Neural cell (in vitro differentiated cells): ENCODE measurements at regions not wholly inside any gene's neighbourhood (a gene's known extent, or its start where the extent isn't known, plus 50 kb on each side); places are given as distances from the start of the nearest gene placed in this dataset.

Source experiments
- H2AFZ ChIP-seq: fragments of 200-600, 300-800 bp; sonication (generic), shearing (Covaris generic); 2 replicates; pipeline ENCODE4 v1.6.0; 2014; ENCODE audit warnings: low read depth, mild to moderate bottlenecking, antibody characterized with exemption, low read length, moderate library complexity
- H3F3A ChIP-seq: fragments of 200-600 bp; shearing (Covaris generic); 2 replicates; pipeline ENCODE4 v1.6.1; 2016; ENCODE audit warnings: mild to moderate bottlenecking, moderate library complexity, mixed read lengths, antibody characterized with exemption, low read length; ENCODE audit not compliant: insufficient read depth, poor library complexity, severe bottlenecking
- H3K27ac ChIP-seq: fragments of 200-600, 300-800 bp; sonication (generic), shearing (Covaris generic); 2 replicates; pipeline ENCODE4 v1.5.1; 2014; ENCODE audit warnings: mild to moderate bottlenecking, low read length, moderate library complexity
- H3K27me3 ChIP-seq: fragments of 300-800, 200-600 bp; sonication (generic), shearing (Covaris generic); 2 replicates; pipeline ENCODE4 v1.6.0; 2014; ENCODE audit warnings: mild to moderate bottlenecking, low read depth, low read length, moderate library complexity; ENCODE audit not compliant: insufficient read depth
- H3K36me3 ChIP-seq: fragments of 300-800, 200-600 bp; sonication (generic), shearing (Covaris generic); 2 replicates; pipeline ENCODE4 v1.5.1; 2014; ENCODE audit warnings: mild to moderate bottlenecking, antibody characterized with exemption, low read length, moderate library complexity; ENCODE audit not compliant: insufficient read depth
- H3K4me2 ChIP-seq: fragments of 300-800, 200-600 bp; sonication (generic), shearing (Covaris generic); 2 replicates; pipeline ENCODE4 v1.6.0; 2014; ENCODE audit warnings: mild to moderate bottlenecking, low read length
- H3K4me3 ChIP-seq: fragments of 300-800, 200-600 bp; sonication (generic), shearing (Covaris generic); 2 replicates; pipeline ENCODE4 v1.5.1; 2014; ENCODE audit warnings: mild to moderate bottlenecking, low read length, moderate library complexity
- H3K79me2 ChIP-seq: fragments of 200-600 bp; shearing (Covaris generic); replicated peaks from 2 replicates; pipeline ENCODE4 v1.6.0; 2014; ENCODE audit warnings: mild to moderate bottlenecking, low read length, moderate library complexity; ENCODE audit not compliant: insufficient read depth
- H3K9ac ChIP-seq: fragments of 300-800, 200-600 bp; sonication (generic), shearing (Covaris generic); 2 replicates; pipeline ENCODE4 v1.6.1; 2016; ENCODE audit warnings: mild to moderate bottlenecking, low read length, mixed read lengths
- H3K9me2 ChIP-seq: fragments of 200-600 bp; shearing (Covaris generic); 2 replicates; pipeline ENCODE4 v1.6.1; 2016; ENCODE audit warnings: mild to moderate bottlenecking, low read length, mixed read lengths; ENCODE audit not compliant: insufficient read depth
- H3K9me3 ChIP-seq: fragments of 200-600, 300-800 bp; sonication (generic), shearing (Covaris generic); 2 replicates; pipeline ENCODE4 v1.6.1; 2016; ENCODE audit warnings: mild to moderate bottlenecking, mixed run types, low read length, moderate library complexity, mixed read lengths
- H4K20me1 ChIP-seq: fragments of 200-600 bp; shearing (Covaris generic); 2 replicates; pipeline ENCODE4 v1.6.1; 2016; ENCODE audit warnings: mild to moderate bottlenecking, mixed run types; ENCODE audit not compliant: insufficient read depth
- EP300 ChIP-seq: fragments of 450-650 bp; conservative IDR thresholded peaks from 2 replicates; pipeline ENCODE4 v1.6.1; 2014; ENCODE audit warnings: antibody characterized with exemption, mild to moderate bottlenecking, moderate library complexity; ENCODE audit not compliant: poor library complexity, severe bottlenecking
- EZH2 ChIP-seq: fragments of 200-600, 300-800 bp; shearing (Covaris generic), sonication (generic); IDR thresholded peaks from 2 replicates; pipeline ENCODE4 v1.6.1; 2014; ENCODE audit warnings: antibody characterized with exemption, low read length, borderline replicate concordance, mild to moderate bottlenecking; ENCODE audit not compliant: insufficient read depth, poor library complexity, severe bottlenecking
- MXI1 ChIP-seq: fragments of 450-650 bp; conservative IDR thresholded peaks from 2 replicates; pipeline ENCODE4 v1.6.1; 2014; ENCODE audit warnings: antibody characterized with exemption, mild to moderate bottlenecking; ENCODE audit not compliant: poor library complexity, severe bottlenecking
- POLR2AphosphoS5 ChIP-seq: IDR thresholded peaks from 2 replicates; pipeline ENCODE4 v1.6.1; 2012
- RAD21 ChIP-seq: fragments of 450-650 bp; conservative IDR thresholded peaks from 2 replicates; pipeline ENCODE4 v1.6.1; 2014; ENCODE audit warnings: antibody characterized with exemption, mild to moderate bottlenecking, moderate library complexity
- SMC3 ChIP-seq: fragments of 450-650 bp; conservative IDR thresholded peaks from 2 replicates; pipeline ENCODE4 v1.6.1; 2014; ENCODE audit warnings: antibody characterized with exemption, mild to moderate bottlenecking, moderate library complexity; ENCODE audit not compliant: poor library complexity
- TAF1 ChIP-seq: IDR thresholded peaks from 2 replicates; pipeline ENCODE4 v1.6.1; 2012; ENCODE audit warnings: low read depth
- TF ChIP-seq, protein P1 (sequence below): IDR thresholded peaks from 2 replicates; pipeline ENCODE4 v1.6.1; 2012; ENCODE audit warnings: borderline replicate concordance
- TF ChIP-seq, protein P2 (sequence below): fragments of 450-650 bp; IDR thresholded peaks from 2 replicates; pipeline ENCODE4 v1.5.1; 2014; ENCODE audit warnings: antibody characterized with exemption, mild to moderate bottlenecking, moderate library complexity; ENCODE audit not compliant: poor library complexity, severe bottlenecking

DNA sequence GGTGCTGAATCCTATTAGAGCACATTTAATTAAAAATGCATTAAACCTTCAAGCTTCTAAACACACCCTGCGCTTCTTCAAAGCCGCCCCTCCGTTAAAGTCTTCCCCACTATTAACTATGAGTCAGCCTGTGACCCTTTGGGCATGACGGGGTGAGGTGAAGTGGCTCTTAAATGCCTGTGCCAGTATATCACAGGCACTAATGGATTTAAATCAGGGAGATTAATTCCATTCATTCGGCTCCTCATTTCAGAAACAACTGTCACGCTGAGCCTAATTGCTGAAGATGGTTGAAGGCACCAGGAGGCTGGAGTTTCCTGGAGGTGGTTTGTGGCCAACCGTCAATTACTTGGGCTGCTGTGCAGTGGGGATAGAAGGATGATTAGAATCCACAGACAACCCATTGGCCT, 192.6 kb upstream of the MSX2 start:
- TF ChIP-seq, protein P1, sequence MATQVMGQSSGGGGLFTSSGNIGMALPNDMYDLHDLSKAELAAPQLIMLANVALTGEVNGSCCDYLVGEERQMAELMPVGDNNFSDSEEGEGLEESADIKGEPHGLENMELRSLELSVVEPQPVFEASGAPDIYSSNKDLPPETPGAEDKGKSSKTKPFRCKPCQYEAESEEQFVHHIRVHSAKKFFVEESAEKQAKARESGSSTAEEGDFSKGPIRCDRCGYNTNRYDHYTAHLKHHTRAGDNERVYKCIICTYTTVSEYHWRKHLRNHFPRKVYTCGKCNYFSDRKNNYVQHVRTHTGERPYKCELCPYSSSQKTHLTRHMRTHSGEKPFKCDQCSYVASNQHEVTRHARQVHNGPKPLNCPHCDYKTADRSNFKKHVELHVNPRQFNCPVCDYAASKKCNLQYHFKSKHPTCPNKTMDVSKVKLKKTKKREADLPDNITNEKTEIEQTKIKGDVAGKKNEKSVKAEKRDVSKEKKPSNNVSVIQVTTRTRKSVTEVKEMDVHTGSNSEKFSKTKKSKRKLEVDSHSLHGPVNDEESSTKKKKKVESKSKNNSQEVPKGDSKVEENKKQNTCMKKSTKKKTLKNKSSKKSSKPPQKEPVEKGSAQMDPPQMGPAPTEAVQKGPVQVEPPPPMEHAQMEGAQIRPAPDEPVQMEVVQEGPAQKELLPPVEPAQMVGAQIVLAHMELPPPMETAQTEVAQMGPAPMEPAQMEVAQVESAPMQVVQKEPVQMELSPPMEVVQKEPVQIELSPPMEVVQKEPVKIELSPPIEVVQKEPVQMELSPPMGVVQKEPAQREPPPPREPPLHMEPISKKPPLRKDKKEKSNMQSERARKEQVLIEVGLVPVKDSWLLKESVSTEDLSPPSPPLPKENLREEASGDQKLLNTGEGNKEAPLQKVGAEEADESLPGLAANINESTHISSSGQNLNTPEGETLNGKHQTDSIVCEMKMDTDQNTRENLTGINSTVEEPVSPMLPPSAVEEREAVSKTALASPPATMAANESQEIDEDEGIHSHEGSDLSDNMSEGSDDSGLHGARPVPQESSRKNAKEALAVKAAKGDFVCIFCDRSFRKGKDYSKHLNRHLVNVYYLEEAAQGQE, result no peak
- TF ChIP-seq EZH2 (no peak), SMC3 (no peak), TAF1 (no peak)
- no peaks in the 10 kb centered on the region for H3K9me3 ChIP-seq

DNA sequence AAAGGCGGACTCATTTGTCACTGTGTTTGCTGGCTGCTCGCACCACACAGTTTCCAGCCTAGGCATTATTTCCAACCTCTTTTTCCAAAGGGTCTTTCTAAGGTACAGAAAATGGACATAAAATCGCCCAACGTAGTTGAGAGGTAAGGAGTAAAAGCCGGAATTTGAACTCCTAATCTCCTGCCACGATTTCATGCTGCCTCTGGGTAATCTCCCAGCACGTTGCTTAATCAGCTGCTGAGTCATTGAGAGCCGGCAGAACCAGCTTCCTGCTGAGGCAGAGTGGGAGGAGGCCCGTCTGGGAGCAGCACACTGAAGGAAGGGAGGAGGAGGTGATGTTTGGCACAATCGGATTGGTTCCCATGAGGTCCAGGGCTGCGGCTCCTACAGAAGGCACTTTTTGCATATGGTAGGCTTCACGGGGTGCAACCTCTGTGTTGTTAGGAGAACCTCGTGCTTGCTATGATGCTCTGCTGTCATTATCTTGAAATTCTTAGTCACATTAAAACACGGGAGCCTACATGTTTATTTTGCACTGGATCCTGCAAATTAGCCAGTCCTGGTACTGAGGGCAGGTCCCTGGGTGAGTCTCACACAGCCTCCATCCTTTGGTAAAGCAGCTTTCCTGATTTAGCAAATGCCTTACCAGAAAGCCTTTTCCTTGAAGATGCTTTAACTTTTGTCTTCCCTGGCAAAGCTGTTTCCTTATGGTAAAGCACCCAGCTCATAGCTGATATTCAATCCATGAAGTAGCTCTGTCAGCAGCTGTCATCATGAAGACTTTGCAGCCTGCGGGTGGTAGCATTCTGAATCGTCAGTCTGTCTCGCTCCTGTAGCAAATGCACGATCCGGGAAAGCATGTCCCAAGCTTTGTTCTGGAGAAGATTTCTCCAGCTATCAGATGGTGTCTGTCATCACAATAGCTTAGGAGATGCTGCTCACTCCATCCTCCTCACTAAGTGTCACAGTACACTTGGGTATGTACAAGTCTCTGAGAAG, 191.6 kb upstream of the MSX2 start:
- Histone ChIP-seq H3K4me2 (peak overlapping the region; percentile 50), H3K79me2 (no peaks in the 10 kb centered on the region), H3K4me3 (peak overlapping the region; percentile 47), H3F3A (peaks cover 9% of the 10 kb centered on the region), H3K9me2 (no peaks in the 10 kb centered on the region), H2AFZ (no peak overlapping the region), H3K27me3 (no peaks in the 10 kb centered on the region), H3K27ac (peak overlapping the region; percentile 32), H4K20me1 (no peaks in the 10 kb centered on the region), H3K36me3 (no peaks in the 10 kb centered on the region), H3K9ac (no peak overlapping the region), H3K9me3 (no peaks in the 10 kb centered on the region)
- TF ChIP-seq POLR2AphosphoS5, result no peak
- TF ChIP-seq EP300, result peak; percentile 14

More for the DNA sequence above, 192.6 kb upstream of the MSX2 start:
- no peak overlapping the region for H3K27ac ChIP-seq
- no peaks in the 10 kb centered on the region for H4K20me1 ChIP-seq
- no peaks in the 10 kb centered on the region for H3K27me3 ChIP-seq
- H3K79me2 ChIP-seq, result no peaks in the 10 kb centered on the region
- peak overlapping the region; percentile 47 for H3K4me3 ChIP-seq
- no peaks in the 10 kb centered on the region for H3K36me3 ChIP-seq
- H3F3A ChIP-seq, result peaks cover 9% of the 10 kb centered on the region
- H2AFZ ChIP-seq, result no peak overlapping the region
- peak overlapping the region; percentile 16 for H3K4me2 ChIP-seq
- H3K9ac ChIP-seq, result no peak overlapping the region
- no peaks in the 10 kb centered on the region for H3K9me2 ChIP-seq

DNA sequence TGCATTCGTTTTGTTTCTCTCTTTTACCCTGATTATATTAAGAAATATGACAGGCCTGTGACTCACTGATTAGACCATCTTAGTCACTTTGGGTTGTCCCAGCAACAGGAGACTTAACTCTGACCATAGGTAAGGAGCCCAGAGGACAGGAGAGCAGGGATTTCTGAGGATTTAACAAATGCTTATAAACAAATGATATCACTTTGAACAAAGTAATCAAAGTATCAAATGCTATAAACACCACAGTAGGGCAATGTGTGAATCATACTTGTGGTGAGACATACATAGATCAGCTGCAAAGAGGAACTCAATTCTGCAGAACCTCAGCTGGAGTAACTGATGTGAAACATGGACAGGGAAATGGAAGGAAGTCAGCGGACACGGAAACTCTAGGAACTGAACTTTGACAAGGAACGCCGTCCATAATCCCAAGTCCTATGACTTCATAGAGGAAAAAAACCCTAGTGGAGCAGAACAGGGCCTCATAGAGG, 190.6 kb upstream of the MSX2 start:
- Histone ChIP-seq H4K20me1 (no peaks in the 10 kb centered on the region), H3K9me3 (peaks cover 3% of the 10 kb centered on the region), H3K79me2 (no peaks in the 10 kb centered on the region), H3K4me3 (no peak overlapping the region), H2AFZ (no peak overlapping the region), H3F3A (peaks cover 9% of the 10 kb centered on the region), H3K9me2 (no peaks in the 10 kb centered on the region), H3K9ac (no peak overlapping the region), H3K27me3 (no peaks in the 10 kb centered on the region), H3K36me3 (no peaks in the 10 kb centered on the region), H3K4me2 (no peak overlapping the region), H3K27ac (no peak overlapping the region)
- TF ChIP-seq, protein P1, result no peak
- TF ChIP-seq RAD21 (no peak), MXI1 (no peak), TAF1 (no peak), SMC3 (no peak), POLR2AphosphoS5 (no peak), EZH2 (no peak), EP300 (no peak)
- TF ChIP-seq, protein P2, sequence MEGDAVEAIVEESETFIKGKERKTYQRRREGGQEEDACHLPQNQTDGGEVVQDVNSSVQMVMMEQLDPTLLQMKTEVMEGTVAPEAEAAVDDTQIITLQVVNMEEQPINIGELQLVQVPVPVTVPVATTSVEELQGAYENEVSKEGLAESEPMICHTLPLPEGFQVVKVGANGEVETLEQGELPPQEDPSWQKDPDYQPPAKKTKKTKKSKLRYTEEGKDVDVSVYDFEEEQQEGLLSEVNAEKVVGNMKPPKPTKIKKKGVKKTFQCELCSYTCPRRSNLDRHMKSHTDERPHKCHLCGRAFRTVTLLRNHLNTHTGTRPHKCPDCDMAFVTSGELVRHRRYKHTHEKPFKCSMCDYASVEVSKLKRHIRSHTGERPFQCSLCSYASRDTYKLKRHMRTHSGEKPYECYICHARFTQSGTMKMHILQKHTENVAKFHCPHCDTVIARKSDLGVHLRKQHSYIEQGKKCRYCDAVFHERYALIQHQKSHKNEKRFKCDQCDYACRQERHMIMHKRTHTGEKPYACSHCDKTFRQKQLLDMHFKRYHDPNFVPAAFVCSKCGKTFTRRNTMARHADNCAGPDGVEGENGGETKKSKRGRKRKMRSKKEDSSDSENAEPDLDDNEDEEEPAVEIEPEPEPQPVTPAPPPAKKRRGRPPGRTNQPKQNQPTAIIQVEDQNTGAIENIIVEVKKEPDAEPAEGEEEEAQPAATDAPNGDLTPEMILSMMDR, result no peak
